ENCODE measurements at regions not wholly inside any gene's neighbourhood (a gene's known extent, or its start where the extent isn't known, plus 50 kb on each side); places are given as distances from the start of the nearest gene placed in this dataset.
"Not testable (repeated sequence)": the region's sequence is repeated elsewhere in the genome, so short reads cannot be mapped to it uniquely, and the experiment has no call there.

DNA sequence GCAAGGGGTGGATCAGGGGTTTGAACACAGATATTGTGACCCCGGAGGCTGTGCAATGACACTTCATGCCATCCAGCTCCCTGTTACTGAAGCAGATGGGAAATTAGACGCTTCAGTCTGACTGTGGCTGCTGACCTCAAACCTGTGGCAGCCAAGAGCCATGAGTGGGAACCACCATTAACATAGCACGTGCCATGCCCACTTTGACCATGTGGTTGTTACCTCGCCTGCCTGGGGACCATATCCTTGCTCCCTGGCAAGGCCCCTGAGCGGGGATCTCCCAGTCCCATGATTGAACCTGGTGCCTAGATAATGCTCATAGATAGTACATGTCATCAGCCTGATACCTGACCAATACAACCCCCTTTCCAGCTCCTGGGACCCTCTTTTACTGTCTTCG lies 68.9 kb downstream of the CYP26B1 start:
- no peak for DNase-seq (ENCODE audit: low read depth in 2 of 2)

DNA sequence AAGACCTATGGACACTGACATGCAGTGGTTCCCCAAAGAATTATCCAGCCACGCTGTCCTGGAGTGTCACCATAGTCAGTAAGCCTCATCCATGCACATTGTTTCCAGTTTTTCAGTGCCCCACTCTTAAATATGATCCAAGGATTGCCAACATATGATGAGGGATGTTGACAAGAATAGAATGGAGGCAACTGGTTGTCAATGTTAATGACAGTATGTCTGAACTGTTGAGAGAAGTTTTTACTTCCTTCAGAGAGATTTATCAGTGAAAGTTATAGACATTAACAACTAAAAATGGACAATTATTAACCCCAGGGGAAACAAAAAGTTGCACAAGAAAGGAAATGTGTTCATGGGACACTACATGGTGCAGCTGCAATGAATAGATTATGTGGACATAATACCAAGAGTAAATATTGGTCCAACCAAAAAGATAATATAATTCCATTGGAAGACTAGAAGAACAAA lies 69.9 kb downstream of the CYP26B1 start:
- no peak for DNase-seq (ENCODE audit: low read depth in 2 of 2)

DNA sequence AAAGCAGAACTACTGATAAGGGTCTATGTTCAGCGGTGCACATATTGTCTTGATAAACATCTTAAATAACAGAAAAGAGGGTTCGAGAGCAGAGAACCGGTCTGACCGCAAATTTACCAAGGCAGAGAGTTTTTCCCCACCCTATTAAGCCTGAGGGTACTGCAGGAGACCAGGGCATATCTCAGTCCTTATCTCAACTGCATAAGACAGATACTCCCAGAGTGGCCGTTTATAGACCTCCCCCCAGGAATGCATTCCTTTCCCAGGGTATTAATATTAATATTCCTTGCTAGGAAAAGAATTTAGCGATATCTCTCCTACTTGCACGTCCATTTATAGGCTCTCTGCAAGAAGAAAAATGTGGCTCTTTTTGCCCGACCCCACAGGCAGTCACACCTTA lies 74.3 kb downstream of the CYP26B1 start:
- not testable (repeated sequence) for DNase-seq (ENCODE audit: low read depth in 2 of 2)

DNA sequence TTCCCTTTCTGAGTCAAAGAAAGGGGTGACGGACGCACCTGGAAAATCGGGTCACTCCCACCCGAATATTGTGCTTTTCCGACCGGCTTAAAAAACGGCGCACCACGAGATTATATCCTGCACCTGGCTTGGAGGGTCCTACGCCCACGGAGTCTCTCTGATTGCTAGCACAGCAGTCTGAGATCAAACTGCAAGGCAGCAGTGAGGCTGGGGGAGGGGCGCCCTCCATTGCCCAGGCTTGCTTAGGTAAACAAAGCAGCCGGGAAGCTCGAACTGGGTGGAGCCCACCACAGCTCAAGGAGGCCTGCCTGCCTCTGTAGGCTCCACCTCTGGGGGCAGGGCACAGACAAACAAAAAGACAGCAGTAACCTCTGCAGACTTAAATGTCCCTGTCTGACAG lies 83.5 kb downstream of the CYP26B1 start:
- DNase-seq (ENCODE audit: low read depth in 2 of 2) = not testable (repeated sequence)

DNA sequence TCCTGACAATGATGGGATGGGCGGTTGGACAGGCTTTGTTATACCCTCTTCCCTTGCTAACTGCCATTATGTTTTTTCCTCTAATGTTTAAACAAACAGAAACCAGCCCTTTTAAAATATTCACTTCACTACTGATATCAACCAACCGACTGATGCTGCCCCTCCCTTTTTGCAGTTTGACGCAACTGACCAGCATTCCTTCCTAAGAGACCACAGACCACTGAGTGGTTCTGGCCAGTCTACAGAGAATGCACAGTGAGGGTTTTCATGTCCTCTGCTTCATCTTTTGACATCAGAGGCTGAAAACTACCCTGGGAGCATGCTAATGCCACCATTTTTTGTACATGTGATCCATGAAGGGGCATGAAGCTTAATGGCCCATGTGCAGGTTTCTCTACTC lies 85.3 kb downstream of the CYP26B1 start:
- no peak for DNase-seq (ENCODE audit: low read depth in 2 of 2)

DNA sequence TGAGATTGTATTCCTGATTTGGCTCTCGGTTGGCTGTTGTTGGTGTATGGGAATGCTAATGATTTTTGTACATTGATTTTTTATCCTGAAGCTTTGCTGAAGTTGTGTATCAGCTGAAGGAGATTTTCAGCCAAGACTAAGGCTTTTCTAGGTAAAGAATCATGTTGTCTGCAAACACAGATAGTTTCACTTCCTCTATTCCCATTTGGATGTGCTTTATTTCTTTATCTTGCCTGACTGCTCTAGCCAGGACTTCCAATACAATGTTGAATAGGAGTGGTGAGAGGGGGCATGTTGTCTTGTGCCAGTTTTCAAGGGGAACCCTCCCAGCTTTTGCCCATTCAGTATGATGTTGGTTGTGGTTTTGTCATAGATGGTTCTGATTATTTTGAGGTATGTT lies 90.4 kb downstream of the CYP26B1 start:
- DNase-seq (ENCODE audit: low read depth in 2 of 2) = no peak

DNA sequence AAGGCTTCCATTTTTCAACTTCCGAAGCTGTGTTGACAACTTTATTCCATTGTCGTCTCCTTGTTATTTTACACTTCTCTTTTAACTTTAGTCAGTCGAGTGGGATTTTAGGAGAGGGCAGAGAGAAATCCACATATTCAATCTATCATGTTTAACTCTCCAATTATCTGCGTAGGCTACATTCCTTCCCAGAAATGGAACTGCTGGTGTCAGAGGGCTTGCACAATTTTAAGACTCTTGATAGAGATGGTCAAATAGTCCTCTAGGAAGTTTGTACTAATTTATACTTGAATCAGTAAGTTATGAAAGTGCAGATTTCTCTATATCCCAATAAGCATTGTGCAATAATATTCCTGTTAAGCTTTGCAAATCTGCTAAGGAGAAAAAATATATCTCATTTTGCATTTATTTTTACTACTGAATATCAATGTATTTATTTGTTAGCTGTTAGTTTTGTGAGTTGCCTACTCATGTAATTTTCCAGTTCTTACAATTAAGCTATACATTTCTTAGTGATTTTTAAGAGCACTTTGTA lies 95.6 kb downstream of the CYP26B1 start:
- DNase-seq (ENCODE audit: low read depth in 2 of 2) = no peak

DNA sequence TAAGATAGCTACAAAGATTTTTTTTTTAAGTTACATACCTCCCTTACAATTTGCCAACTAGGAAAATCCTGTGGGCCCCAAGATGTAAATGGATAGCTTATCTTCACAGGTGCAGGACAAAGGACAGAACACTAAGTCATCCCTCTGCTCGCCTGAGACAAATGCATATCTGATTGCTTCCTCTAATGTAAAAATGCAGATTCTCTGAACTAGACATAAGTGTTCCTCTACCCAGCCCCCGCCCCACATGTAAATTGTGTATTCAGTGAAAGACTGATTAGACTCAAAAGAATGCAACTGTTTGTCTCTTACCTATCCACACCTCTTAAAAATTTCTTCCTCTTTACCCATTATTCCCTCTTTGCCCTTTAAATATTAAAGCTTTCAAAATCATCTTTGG lies 96.5 kb downstream of the CYP26B1 start:
- no peak for DNase-seq (ENCODE audit: low read depth in 2 of 2)

DNA sequence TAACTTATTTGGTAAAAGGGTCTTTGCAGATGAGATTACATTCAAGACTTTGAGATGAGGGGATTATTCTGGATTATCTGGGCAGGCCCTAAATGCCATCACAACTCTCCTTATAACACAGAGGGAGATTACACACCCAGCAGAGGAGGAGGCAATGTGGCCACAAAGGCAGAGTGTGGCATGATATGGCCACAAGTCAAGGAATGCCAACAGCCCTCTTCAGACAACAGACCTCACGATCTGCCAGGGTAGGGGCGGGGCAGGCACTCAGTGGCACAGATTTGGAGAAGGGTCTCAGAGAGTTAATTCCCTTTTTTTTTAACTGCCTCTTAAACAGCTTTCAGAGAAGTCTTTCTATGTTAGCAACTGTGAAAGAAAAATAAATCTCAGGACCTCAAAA lies 96.9 kb downstream of the CYP26B1 start:
- DNase-seq (ENCODE audit: low read depth in 2 of 2) = no peak

DNA sequence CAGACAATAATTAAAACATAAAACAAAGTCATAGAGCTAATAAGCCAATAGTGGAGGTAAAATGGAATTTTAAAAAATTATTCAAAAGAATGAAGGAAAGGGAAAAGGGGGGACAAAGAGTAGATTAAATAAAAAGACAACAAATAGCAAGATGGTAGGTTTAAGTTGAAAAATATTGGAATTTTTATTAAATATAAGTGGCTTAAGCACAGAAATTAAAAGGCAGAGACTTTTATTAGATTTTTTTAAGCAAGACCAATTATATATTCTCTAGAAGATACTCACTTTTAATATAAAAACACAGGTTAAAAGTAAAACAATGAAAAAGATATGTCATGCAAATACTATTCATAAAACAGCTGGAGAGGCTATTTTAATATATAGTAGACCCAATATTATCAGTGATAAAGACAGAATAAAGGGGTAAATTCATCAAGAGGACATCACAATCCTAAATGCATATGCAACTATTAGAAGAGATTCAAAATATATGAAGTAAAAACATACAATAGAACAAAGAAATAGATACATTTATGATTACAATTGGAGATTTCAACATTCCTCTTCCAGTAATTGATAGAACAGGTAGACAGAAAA lies 98.7 kb downstream of the CYP26B1 start:
- DNase-seq (ENCODE audit: low read depth in 2 of 2) = no peak

DNA sequence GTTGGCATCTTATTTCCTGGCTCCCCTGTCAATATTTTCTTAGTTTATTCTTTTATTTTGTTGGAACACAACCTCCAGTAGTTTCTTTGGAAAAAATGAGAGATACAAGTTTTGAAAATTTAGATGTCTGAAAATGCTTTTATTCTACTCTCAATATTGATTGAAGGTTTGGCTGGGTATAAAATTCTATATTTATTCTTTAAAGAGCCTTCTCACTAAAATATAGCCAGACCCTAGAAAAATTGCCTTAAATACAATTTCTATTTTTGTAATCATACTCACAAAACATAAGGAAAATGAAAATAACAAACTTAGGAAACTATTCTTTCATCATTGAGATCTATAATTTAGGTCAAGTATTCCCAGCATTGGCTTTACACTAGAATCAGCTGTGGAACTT lies 103.7 kb downstream of the CYP26B1 start:
- no peak for DNase-seq (ENCODE audit: low read depth in 2 of 2)

DNA sequence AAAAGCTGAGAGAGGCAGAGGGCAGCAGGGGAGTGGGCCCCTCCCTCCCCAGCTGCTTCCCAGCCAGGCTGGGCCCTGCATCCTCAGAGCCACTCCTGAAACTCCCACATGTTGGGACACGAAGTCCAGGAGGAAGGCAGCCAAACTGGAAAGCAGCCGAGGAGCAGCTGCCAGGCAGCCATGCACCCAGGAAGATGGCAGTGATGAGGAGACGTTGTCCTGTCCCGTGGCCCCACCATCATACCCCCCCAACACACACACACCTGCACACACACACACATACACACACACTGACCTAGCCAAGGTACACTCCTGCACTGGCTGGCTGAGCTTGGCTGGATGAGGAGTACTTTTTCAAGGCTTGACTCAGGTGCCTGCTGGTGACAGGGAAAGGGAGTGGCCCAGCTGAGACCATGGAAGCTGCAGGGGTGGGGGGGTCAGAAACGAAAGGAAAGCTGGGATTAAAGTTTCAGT lies 106.0 kb downstream of the CYP26B1 start:
- no peak for DNase-seq (ENCODE audit: low read depth in 2 of 2)

DNA sequence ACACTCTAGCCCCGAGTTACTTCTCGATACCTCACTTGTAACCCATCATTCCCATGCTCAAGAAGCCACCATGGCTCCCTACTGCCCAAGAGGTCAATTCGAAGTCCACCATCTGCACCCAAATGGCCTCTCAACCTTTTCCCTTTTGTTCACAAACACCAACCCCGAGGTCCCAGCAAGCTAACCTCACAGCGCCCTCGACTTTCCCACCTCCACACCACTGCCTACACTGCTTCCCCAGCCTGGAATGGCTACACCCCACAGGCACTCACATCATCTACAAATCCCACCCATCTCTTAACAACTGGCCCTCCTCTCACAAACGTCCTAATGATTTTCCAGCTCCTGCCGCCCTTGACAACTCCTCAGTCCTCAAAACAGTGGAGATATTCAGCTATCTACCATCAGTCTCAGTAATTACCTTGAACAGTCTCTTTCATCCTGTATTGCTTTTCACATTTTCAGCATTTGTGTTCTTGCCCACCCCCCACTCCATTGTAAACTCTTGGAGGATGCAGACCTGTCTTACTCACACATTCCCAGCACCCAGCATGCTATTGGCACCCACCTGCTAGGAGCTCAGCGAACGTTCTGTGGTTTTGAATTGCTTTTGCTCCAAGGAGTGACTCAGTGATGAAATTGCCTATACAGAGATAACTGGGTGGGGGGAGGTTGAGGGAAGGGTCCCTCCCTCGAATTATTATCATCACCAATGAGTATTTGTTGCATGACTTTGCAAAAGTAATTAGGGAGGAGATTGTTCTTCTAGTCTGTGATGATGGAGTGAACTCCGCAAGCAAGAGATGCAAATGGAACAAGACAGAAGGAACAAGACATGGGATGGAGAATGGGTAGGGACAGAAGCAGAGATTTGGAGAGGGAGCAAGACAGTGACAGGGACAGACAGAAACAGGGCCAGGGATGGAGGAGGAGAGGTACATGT lies 106.8 kb downstream of the CYP26B1 start:
- no peak for DNase-seq (ENCODE audit: low read depth in 2 of 2)

DNA sequence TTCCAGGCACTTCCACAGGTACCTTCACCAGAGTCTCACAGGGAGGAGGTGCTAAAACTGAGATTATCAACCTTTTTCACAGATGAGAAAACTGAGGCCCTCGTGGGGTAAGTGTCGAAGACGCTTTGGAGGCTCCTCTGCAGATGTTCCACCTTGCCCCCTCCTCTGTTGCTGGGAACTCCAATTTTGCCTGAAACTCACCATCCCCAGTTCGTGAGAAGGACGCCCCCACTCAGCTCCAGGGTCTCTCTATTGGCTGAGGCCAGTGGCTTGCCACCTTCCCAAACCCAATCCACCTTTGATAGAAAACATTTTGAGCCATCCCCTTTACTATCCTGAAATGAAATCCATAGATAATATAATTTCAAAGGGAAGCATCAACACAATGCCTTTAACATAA lies 109.1 kb downstream of the CYP26B1 start:
- DNase-seq (ENCODE audit: low read depth in 2 of 2) = no peak

DNA sequence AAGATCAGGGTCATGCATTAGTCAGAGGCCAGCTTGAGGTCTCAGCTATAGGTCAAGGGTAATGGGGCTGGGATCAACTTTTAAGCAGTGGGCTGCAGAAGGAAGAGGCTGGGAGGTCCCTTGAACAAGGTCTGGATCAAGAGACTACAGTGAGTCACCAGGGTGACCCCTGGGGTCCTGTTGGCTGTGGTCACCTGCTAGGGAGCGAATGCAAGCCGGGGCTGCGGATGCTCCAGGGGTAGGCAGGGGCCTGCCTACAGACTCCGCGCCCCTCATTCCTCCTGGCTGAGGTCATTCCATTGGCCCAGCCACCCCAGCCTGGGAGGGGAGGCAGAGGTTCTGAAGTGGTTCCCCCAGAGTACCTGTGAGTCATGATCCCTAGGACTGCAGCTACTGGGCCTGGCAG lies 110.4 kb downstream of the CYP26B1 start:
- no peak for DNase-seq (ENCODE audit: low read depth in 2 of 2)

DNA sequence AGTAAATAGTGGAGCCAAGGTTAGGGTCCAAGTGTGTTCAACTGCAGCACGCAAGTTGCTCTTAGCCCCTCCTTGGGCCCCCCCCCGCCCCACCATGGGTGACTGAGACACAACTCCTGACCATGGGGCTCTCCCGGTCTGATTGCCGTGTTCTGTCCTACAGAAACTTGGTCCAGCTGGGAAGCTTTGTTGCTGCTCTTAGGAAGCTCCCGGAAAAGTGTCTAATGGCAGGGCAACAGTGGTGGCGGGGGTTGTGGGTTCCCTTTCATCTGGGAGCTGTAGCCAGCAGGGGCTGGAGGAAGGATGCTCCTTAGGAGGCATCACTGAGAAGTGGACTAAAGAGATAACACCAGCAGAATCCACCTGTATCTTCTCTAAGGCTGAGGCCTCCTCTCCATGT lies 111.1 kb downstream of the CYP26B1 start:
- DNase-seq (ENCODE audit: low read depth in 2 of 2) = no peak

DNA sequence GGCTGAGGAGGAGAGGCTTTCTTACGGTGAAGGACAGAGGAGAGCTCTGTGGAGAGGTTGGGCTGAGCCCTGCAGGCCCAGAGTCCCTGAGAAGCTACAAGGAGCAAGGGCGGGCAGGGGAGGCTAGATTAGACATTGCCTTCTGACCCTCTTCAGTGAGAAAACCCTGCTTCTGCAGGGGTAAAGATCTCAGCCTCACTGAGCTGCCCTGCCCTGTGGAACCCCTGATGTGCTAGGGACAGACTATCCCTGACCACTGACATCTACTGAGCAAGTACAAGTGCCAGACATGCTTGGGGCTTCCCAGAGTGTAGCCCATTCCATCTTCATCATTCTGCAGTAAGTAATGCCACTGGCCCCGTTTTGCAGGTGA lies 111.5 kb downstream of the CYP26B1 start:
- DNase-seq (ENCODE audit: low read depth in 2 of 2) = no peak

DNA sequence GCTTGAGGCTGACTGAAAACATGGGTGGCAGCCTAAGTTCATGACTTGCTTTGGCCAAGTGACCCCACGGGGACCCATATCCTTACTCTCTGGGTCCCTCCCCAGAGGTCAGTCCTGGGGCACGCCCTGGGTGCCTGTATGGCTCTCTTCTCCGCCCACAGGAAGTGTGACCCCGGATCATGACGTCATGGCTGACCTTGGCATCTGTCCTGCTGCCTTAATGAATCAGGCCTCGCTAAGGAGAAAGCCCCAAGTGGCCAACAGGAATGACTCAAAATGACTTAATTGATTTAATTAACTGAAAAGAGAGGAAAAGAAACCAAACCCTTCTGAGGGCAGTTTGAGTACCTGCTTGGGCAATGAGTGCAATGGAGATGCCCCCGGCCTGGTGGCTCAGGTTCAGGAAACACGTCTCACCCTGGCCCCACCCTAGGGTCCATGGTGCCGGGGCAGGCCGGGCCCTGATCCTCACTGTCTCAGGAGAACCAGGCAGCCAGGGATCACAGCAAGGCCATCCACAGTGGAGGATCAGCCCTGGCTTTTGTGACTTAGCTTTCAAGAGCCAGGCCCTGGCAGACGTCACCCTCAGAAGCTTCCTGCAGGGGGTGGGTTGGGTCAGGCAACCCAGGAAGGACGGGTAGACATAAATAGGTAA lies 112.0 kb downstream of the CYP26B1 start:
- DNase-seq (ENCODE audit: low read depth in 2 of 2) = no peak

DNA sequence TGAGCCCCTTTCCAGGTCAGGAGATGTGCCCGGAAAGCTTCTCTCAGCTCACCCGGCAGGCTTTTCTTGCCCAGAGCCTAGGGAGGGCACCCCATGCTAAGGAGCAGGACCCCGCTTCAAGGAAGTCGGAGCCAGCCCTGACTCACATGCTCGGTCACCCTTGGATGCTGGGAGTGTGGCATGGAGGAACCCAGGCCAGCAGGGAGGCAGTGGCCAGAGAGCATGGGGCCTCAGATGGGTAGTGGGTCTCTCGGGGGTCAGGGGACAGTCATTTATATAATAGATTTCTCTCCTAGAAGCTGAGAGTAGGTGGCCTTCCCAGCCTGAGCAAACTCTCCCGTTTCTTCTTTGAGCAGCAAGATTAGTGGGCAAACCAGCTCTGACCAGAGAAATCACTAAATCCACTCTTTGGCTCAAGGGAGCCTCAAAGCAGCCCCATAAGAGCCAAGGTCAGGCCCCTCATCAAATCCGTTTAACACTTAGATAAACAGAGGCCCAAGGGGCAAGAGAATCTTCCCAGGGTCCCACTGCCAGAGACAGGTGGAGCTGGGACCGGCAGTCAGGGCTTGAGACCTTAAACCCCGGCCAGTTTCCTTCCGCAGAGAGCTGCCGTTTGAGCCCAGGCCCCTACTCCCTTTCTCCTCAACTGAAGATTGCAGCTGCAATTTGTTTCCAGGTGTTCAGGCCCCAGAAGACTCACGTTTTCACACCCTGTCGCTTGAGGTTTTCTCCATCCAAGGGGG lies 113.1 kb downstream of the CYP26B1 start:
- no peak for DNase-seq (ENCODE audit: low read depth in 2 of 2)

DNA sequence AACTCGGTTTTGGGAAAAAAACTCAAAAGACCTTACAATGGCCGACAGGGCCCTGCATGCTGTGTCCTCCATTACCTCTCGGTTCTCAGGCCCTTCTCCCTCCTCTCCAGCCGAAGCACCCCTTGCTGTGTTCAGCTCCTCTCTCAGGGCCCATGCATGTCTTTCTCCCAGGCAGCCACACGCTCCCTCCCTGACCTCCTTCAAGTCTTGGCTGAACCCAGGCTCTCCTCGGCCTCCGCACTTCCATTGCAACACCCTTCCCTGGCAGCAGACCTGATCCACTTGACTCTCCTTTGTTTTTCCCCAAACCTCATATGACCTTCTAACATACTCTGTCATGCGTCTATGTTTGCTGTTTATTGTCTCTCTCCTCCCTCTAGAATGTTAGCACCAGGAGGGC lies 114.0 kb downstream of the CYP26B1 start:
- DNase-seq (ENCODE audit: low read depth in 2 of 2) = no peak

DNA sequence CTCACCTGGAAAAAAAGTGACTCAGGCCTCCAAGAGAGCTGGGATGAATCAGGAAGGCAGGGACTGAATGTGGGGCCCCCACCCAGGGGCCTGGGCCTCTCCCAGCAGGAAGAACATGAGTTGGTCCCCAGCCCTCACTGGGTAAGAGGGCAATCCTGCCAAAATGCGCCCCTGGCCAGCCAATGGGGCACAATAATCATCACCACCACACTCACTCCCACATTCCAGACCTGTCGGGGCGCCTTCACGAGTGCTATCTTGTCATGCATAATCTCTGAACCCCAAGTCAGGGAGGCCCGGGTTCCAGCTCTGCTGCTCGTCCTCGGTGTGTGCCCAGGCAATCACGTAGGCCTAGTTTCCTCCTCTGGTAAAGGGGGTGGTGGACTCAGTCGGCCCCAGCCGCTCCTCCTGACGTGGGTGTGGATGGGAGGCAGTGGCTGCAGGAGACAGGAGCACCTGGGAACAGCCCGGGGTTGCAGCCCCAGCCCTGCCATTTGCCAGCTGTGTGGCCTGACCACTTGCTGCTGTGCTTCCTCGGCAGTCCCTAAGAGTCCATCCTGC lies 115.1 kb downstream of the CYP26B1 start:
- DNase-seq (ENCODE audit: low read depth in 2 of 2) = no peak
